Panc1 (cell line): ENCODE measurements at regions not wholly inside any gene's neighbourhood (a gene's known extent, or its start where the extent isn't known, plus 50 kb on each side); places are given as distances from the start of the nearest gene placed in this dataset.

ENCODE experiments used
- ATAC-seq: fragments of 200-7000 bp; cut with Tn5 transposase; 2 replicates; pipeline ENCODE4 v1.9.1; 2020; ENCODE audit warnings: mild to moderate bottlenecking, moderate library complexity
- BruUV-seq: library from RNA; stranded (reverse); fragments of 400-500 nt; replicated peaks from 2 replicates; lab custom pipeline; 2021; lab: Mats Ljungman, UMichigan
- CTCF ChIA-PET: fragments of 300-600 bp; sonication (Branson Sonifier 250); formaldehyde crosslinking; loops from one replicate; lab custom pipeline; 2022; ENCODE audit warnings: antibody characterized with exemption; lab: Charles Lee
- POLR2A ChIA-PET: fragments of 300-600 bp; sonication (Branson Sonifier 250); formaldehyde crosslinking; loops from one replicate; lab custom pipeline; 2022; ENCODE audit warnings: antibody characterized with exemption; lab: Charles Lee
- DNase-seq: peaks from one replicate; pipeline ENCODE4 v3.0.0-alpha.2; 2010; ENCODE audit warnings: low read depth, low spot score
- H3K27ac ChIP-seq: 2 replicates; pipeline ENCODE4 v1.5.1; 2011; ENCODE audit warnings: mild to moderate bottlenecking, low read length, inconsistent platforms
- H3K27me3 ChIP-seq: fragments of 200-500 bp; sonication (Bioruptor generic); 2 replicates; pipeline ENCODE4 v1.6.0; 2014; ENCODE audit warnings: low read length, inconsistent platforms; ENCODE audit not compliant: control insufficient read depth, insufficient read depth
- H3K36me3 ChIP-seq: fragments of 200-500 bp; sonication (Bioruptor generic); 2 replicates; pipeline ENCODE4 v1.5.1; 2014; ENCODE audit warnings: inconsistent platforms, mild to moderate bottlenecking, low read length, moderate library complexity; ENCODE audit not compliant: control insufficient read depth, insufficient read depth
- H3K4me1 ChIP-seq: 2 replicates; pipeline ENCODE4 v1.5.1; 2011; ENCODE audit warnings: inconsistent platforms, mild to moderate bottlenecking, low read length, moderate library complexity; ENCODE audit not compliant: control insufficient read depth, insufficient read depth
- H3K4me3 ChIP-seq, 2 experiments: 2 replicates each; pipeline ENCODE4 v1.5.1; 2011 to 2012; ENCODE audit warnings: low read depth in 2 of 2, low read length in 2 of 2, mild to moderate bottlenecking in 2 of 2, inconsistent platforms in 1 of 2, moderate library complexity in 1 of 2
- H3K9me3 ChIP-seq: fragments of 200-500 bp; sonication (Bioruptor generic); 2 replicates; pipeline ENCODE4 v1.5.1; 2014; ENCODE audit warnings: low read depth, mild to moderate bottlenecking, inconsistent platforms, low read length, moderate library complexity; ENCODE audit not compliant: control insufficient read depth, insufficient read depth
- POLR2AphosphoS5 ChIP-seq: IDR thresholded peaks from 2 replicates; pipeline ENCODE4 v1.6.1; 2012; ENCODE audit warnings: mild to moderate bottlenecking, low read depth, low read length, moderate library complexity
- SIN3A ChIP-seq: IDR thresholded peaks from 2 replicates; pipeline ENCODE4 v1.6.1; 2012; ENCODE audit warnings: low read depth, mild to moderate bottlenecking, low read length, moderate library complexity, borderline replicate concordance; ENCODE audit not compliant: insufficient read depth
- TCF7L2 ChIP-seq: IDR thresholded peaks from 2 replicates; pipeline ENCODE4 v1.6.1; 2011; ENCODE audit warnings: mild to moderate bottlenecking, low read depth, low read length, inconsistent platforms
- in situ Hi-C: cut with HindIII; loops from 2 replicates; pipeline ENCODE4 v1.10.0; 2016; ENCODE audit warnings: low sequenced_read_pairs, low pct_unique_long_range_greater_than_20kb
- intact Hi-C: fragments of 100-400 bp; cut with micrococcal nuclease; formaldehyde crosslinking; loops from one replicate; pipeline ENCODE4 v1.10.0; 2022; ENCODE audit not compliant: unreplicated experiment
- TF ChIP-seq, protein P1 (sequence below): fragments of 450-650 bp; IDR thresholded peaks from 2 replicates; pipeline ENCODE4 v1.5.1; 2017; ENCODE audit warnings: mild to moderate bottlenecking
- TF ChIP-seq, protein P2 (sequence below), 2 experiments: IDR thresholded peaks; 2 replicates each; pipeline ENCODE4 v1.6.1; 2011 to 2012; ENCODE audit warnings: low read depth in 2 of 2, control low read depth in 1 of 2, low read length in 1 of 2, mild to moderate bottlenecking in 1 of 2, moderate library complexity in 1 of 2; ENCODE audit not compliant: insufficient read depth in 1 of 2

DNA sequence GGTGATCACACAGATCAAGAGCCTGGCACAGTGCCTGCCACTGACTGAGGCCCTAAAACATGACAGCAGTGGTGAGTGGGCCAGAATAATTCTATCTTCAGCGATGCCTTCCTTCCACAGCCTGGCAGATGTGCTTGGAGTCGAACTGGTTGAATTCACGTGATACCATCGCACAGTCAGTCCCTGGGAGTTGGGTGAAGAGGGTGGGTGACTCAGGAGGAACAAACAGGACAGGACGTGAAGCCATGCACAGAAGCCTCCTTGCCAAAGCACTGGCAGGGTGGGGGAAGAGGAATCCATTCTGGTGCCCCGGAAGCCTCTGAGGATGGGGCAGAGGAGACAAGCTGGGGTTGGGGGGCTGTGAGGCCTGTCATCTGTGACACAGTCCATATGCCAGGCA, 80.3 kb upstream of the WNT4 start:
- BruUV-seq = no TSS peak
- in situ Hi-C loops = no loop called here

DNA sequence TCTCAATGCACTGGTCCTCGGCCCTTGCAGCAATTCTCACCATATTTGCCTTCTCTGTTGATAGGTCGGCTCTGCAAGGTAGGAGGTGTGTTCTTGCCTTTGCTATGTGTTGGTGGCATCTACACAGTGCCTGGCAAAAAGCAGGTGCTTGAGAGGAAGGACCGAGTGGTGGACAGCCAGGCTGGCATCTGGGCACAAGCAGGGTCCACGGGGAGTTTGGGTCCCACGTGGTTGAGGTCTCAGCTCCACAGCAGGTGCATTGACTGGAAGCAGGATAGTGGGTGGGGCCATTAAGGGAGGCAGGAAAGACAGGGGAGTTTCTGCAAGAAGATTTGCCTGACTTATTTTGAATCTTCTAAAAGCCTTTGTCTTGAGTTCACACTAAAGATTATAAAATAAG, 81.2 kb upstream of the WNT4 start:
- in situ Hi-C loops = no loop called here
- Histone ChIP-seq H3K9me3 (no peaks in the 10 kb centered on the region), H3K4me1 (peaks cover 4% of the 10 kb centered on the region), H3K36me3 (no peaks in the 10 kb centered on the region), H3K4me3 (no peak overlapping the region), H3K27me3 (no peaks in the 10 kb centered on the region), H3K27ac (no peak overlapping the region)
- intact Hi-C loops = no loop called here
- POLR2A ChIA-PET = no interaction called here
- no TSS peak for BruUV-seq
- DNase-seq (no peak), ATAC-seq (no peak)
- CTCF ChIA-PET = no interaction called here
- TF ChIP-seq SIN3A = no peak

More for the DNA sequence above, 80.3 kb upstream of the WNT4 start:
- H3K27me3 ChIP-seq = no peaks in the 10 kb centered on the region
- ATAC-seq (no peak), DNase-seq (no peak)
- no peaks in the 10 kb centered on the region; the same call in 1 of the 2 replicates for H3K4me1 ChIP-seq
- H3K9me3 ChIP-seq = no peaks in the 10 kb centered on the region
- intact Hi-C loops = no loop called here
- no peaks in the 10 kb centered on the region for H3K36me3 ChIP-seq
- no peak for TF ChIP-seq TCF7L2
- TF ChIP-seq, protein P1, sequence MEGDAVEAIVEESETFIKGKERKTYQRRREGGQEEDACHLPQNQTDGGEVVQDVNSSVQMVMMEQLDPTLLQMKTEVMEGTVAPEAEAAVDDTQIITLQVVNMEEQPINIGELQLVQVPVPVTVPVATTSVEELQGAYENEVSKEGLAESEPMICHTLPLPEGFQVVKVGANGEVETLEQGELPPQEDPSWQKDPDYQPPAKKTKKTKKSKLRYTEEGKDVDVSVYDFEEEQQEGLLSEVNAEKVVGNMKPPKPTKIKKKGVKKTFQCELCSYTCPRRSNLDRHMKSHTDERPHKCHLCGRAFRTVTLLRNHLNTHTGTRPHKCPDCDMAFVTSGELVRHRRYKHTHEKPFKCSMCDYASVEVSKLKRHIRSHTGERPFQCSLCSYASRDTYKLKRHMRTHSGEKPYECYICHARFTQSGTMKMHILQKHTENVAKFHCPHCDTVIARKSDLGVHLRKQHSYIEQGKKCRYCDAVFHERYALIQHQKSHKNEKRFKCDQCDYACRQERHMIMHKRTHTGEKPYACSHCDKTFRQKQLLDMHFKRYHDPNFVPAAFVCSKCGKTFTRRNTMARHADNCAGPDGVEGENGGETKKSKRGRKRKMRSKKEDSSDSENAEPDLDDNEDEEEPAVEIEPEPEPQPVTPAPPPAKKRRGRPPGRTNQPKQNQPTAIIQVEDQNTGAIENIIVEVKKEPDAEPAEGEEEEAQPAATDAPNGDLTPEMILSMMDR = no peak
- TF ChIP-seq, protein P2, sequence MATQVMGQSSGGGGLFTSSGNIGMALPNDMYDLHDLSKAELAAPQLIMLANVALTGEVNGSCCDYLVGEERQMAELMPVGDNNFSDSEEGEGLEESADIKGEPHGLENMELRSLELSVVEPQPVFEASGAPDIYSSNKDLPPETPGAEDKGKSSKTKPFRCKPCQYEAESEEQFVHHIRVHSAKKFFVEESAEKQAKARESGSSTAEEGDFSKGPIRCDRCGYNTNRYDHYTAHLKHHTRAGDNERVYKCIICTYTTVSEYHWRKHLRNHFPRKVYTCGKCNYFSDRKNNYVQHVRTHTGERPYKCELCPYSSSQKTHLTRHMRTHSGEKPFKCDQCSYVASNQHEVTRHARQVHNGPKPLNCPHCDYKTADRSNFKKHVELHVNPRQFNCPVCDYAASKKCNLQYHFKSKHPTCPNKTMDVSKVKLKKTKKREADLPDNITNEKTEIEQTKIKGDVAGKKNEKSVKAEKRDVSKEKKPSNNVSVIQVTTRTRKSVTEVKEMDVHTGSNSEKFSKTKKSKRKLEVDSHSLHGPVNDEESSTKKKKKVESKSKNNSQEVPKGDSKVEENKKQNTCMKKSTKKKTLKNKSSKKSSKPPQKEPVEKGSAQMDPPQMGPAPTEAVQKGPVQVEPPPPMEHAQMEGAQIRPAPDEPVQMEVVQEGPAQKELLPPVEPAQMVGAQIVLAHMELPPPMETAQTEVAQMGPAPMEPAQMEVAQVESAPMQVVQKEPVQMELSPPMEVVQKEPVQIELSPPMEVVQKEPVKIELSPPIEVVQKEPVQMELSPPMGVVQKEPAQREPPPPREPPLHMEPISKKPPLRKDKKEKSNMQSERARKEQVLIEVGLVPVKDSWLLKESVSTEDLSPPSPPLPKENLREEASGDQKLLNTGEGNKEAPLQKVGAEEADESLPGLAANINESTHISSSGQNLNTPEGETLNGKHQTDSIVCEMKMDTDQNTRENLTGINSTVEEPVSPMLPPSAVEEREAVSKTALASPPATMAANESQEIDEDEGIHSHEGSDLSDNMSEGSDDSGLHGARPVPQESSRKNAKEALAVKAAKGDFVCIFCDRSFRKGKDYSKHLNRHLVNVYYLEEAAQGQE (IDR thresholded peaks at IDR 0.05; ENCODE audit: insufficient read depth in 1 of 2, low read depth in 2 of 2, low read length in 1 of 2) = no peak
- no peak overlapping the region for H3K27ac ChIP-seq
- ChIA-PET POLR2A (no interaction called here), CTCF (no interaction called here)
- H3K4me3 ChIP-seq = no peak overlapping the region

GRCh38 chr1:22224631-22225030, 81.7 kb upstream of the WNT4 start:
- Histone ChIP-seq H3K27me3 (no peaks in the 10 kb centered on the region), H3K9me3 (no peaks in the 10 kb centered on the region), H3K4me3 (no peak overlapping the region), H3K4me1 (peaks cover 10% of the 10 kb centered on the region), H3K36me3 (no peaks in the 10 kb centered on the region), H3K27ac (no peak overlapping the region)
- in situ Hi-C loops (no loop called here), intact Hi-C loops (no loop called here)
- TF ChIP-seq, protein P2 (IDR thresholded peaks at IDR 0.05; ENCODE audit: insufficient read depth in 1 of 2, low read depth in 2 of 2, low read length in 1 of 2) = no peak
- TF ChIP-seq TCF7L2 (no peak), POLR2AphosphoS5 (no peak), SIN3A (no peak)
- TF ChIP-seq, protein P1 = no peak
- CTCF ChIA-PET = no interaction called here
- POLR2A ChIA-PET = no interaction called here
- ATAC-seq = no peak
- BruUV-seq = no TSS peak
- no peak for DNase-seq
